ENCODE measurements at regions not wholly inside any gene's neighbourhood (a gene's known extent, or its start where the extent isn't known, plus 50 kb on each side); places are given as distances from the start of the nearest gene placed in this dataset.
"Not testable (repeated sequence)": the region's sequence is repeated elsewhere in the genome, so short reads cannot be mapped to it uniquely, and the experiment has no call there.

- no peak for DNase-seq (ENCODE audit: low read depth in 4 of 4, low spot score in 3 of 4)
Observed at GRCh38 chr21:38039841-38040240, 123.6 kb upstream of the KCNJ6 start.

GRCh38 chr21:38041493-38041892 lies 125.2 kb upstream of the KCNJ6 start:
- DNase-seq (ENCODE audit: low read depth in 4 of 4, low spot score in 3 of 4), result no peak

GRCh38 chr21:38042246-38042645 lies 126.0 kb upstream of the KCNJ6 start:
- no peak for DNase-seq (ENCODE audit: low read depth in 4 of 4, low spot score in 3 of 4)

GRCh38 chr21:38048167-38048566 lies 131.9 kb upstream of the KCNJ6 start:
- no peak for DNase-seq (ENCODE audit: low read depth in 4 of 4, low spot score in 3 of 4)

GRCh38 chr21:38054334-38054733 lies 138.1 kb upstream of the KCNJ6 start:
- DNase-seq (ENCODE audit: low read depth in 4 of 4, low spot score in 3 of 4), result no peak

GRCh38 chr21:38056481-38056880 lies 140.2 kb upstream of the KCNJ6 start:
- no peak for DNase-seq (ENCODE audit: low read depth in 4 of 4, low spot score in 3 of 4)

GRCh38 chr21:38057626-38058025 lies 141.4 kb upstream of the KCNJ6 start:
- no peak for DNase-seq (ENCODE audit: low read depth in 4 of 4, low spot score in 3 of 4)

- no peak for DNase-seq (ENCODE audit: low read depth in 4 of 4, low spot score in 3 of 4)
Observed at GRCh38 chr21:38060533-38060932, 144.3 kb upstream of the KCNJ6 start.

- no peak for DNase-seq (ENCODE audit: low read depth in 4 of 4, low spot score in 3 of 4)
Observed at GRCh38 chr21:38067086-38067739, 151.0 kb upstream of the KCNJ6 start.

GRCh38 chr21:38072489-38072888 lies 156.2 kb upstream of the KCNJ6 start:
- no peak for DNase-seq (ENCODE audit: low read depth in 4 of 4, low spot score in 3 of 4)

- peak in 2 of 4 donors; percentile 51 to 55 for DNase-seq (ENCODE audit: low read depth in 4 of 4, low spot score in 3 of 4)
Observed at GRCh38 chr21:38075833-38076587, 159.8 kb upstream of the KCNJ6 start.

- no peak for DNase-seq (ENCODE audit: low read depth in 4 of 4, low spot score in 3 of 4)
Observed at GRCh38 chr21:38077569-38077968, 161.3 kb upstream of the KCNJ6 start.

- DNase-seq (ENCODE audit: low read depth in 4 of 4, low spot score in 3 of 4), result no peak
Observed at GRCh38 chr21:38080888-38081287, 164.6 kb upstream of the KCNJ6 start.

- no peak for DNase-seq (ENCODE audit: low read depth in 4 of 4, low spot score in 3 of 4)
Observed at GRCh38 chr21:38081708-38082107, 165.5 kb upstream of the KCNJ6 start.

GRCh38 chr21:38082936-38083485 lies 166.8 kb upstream of the KCNJ6 start:
- DNase-seq (ENCODE audit: low read depth in 4 of 4, low spot score in 3 of 4), result no peak

- DNase-seq (ENCODE audit: low read depth in 4 of 4, low spot score in 3 of 4), result no peak
Observed at GRCh38 chr21:38083535-38083934, 167.3 kb upstream of the KCNJ6 start.

GRCh38 chr21:38086580-38086979 lies 170.2 kb upstream of the KCNJ15 start:
- no peak for DNase-seq (ENCODE audit: low read depth in 4 of 4, low spot score in 3 of 4)

- no peak for DNase-seq (ENCODE audit: low read depth in 4 of 4, low spot score in 3 of 4)
Observed at GRCh38 chr21:38088916-38089762, 167.7 kb upstream of the KCNJ15 start.

- no peak for DNase-seq (ENCODE audit: low read depth in 4 of 4, low spot score in 3 of 4)
Observed at GRCh38 chr21:38089763-38090046, 167.1 kb upstream of the KCNJ15 start.

- not testable (repeated sequence) for DNase-seq (ENCODE audit: low read depth in 4 of 4, low spot score in 3 of 4)
Observed at GRCh38 chr21:38091061-38091460, 165.7 kb upstream of the KCNJ15 start.

GRCh38 chr21:38092051-38092450 lies 164.7 kb upstream of the KCNJ15 start:
- no peak for DNase-seq (ENCODE audit: low read depth in 4 of 4, low spot score in 3 of 4)

Measured in left renal pelvis (tissue), 4 donors.